Trophoblast cell (in vitro differentiated cells and primary cell): ENCODE measurements at regions not wholly inside any gene's neighbourhood (a gene's known extent, or its start where the extent isn't known, plus 50 kb on each side); places are given as distances from the start of the nearest gene placed in this dataset.
"Not testable (repeated sequence)": the region's sequence is repeated elsewhere in the genome, so short reads cannot be mapped to it uniquely, and the experiment has no call there.

Experiments
- DNase-seq, 2 donors: peaks; one replicate each; pipeline ENCODE4 v3.0.0-alpha.2; 2016
- H2AFZ ChIP-seq: 2 replicates; pipeline ENCODE4 v1.6.1; 2013; ENCODE audit warnings: low read length, moderate library complexity, mild to moderate bottlenecking; ENCODE audit not compliant: insufficient read depth, poor library complexity
- H2AK5ac ChIP-seq: 2 replicates; pipeline ENCODE4 v1.6.1; 2013; ENCODE audit warnings: mild to moderate bottlenecking, low read length
- H2BK120ac ChIP-seq: 2 replicates; pipeline ENCODE4 v1.6.1; 2013; ENCODE audit warnings: low read length, mild to moderate bottlenecking, moderate library complexity; ENCODE audit not compliant: insufficient read depth, poor library complexity
- H2BK12ac ChIP-seq: 2 replicates; pipeline ENCODE4 v1.6.1; 2013; ENCODE audit warnings: mild to moderate bottlenecking, low read length, moderate library complexity
- H2BK5ac ChIP-seq: 2 replicates; pipeline ENCODE4 v1.6.1; 2013; ENCODE audit warnings: low read length, low read depth, moderate library complexity, mild to moderate bottlenecking; ENCODE audit not compliant: poor library complexity
- H3K14ac ChIP-seq: 2 replicates; pipeline ENCODE4 v1.6.1; 2013; ENCODE audit warnings: mild to moderate bottlenecking, low read length
- H3K18ac ChIP-seq: 2 replicates; pipeline ENCODE4 v1.6.1; 2013; ENCODE audit warnings: mild to moderate bottlenecking, low read length
- H3K23ac ChIP-seq: 2 replicates; pipeline ENCODE4 v1.6.1; 2013; ENCODE audit warnings: low read length
- H3K27ac ChIP-seq: 2 replicates; pipeline ENCODE4 v1.5.1; 2013; ENCODE audit warnings: low read depth, mild to moderate bottlenecking, inconsistent platforms, low read length, moderate library complexity
- H3K27me3 ChIP-seq: 2 replicates; pipeline ENCODE4 v1.6.1; 2013; ENCODE audit warnings: inconsistent platforms, mild to moderate bottlenecking, low read length, moderate library complexity; ENCODE audit not compliant: insufficient read depth
- H3K36me3 ChIP-seq, 2 experiments: 1 replicate in 1 of 2; 2 replicates in 1 of 2; pipeline ENCODE4 v1.6.1; 2013; ENCODE audit warnings: low read length in 2 of 2, mild to moderate bottlenecking in 2 of 2, moderate library complexity in 1 of 2; ENCODE audit not compliant: insufficient read depth in 2 of 2, control insufficient read depth in 1 of 2
- H3K4ac ChIP-seq: 2 replicates; pipeline ENCODE4 v1.6.1; 2013; ENCODE audit warnings: low read depth, mild to moderate bottlenecking, low read length, moderate library complexity
- H3K4me1 ChIP-seq, 2 experiments: 1 replicate in 1 of 2; 2 replicates in 1 of 2; pipeline ENCODE4 v1.6.1; 2013; ENCODE audit warnings: low read length in 2 of 2, mild to moderate bottlenecking in 2 of 2, moderate library complexity in 1 of 2; ENCODE audit not compliant: insufficient read depth in 2 of 2, control insufficient read depth in 1 of 2
- H3K4me2 ChIP-seq: 2 replicates; pipeline ENCODE4 v1.6.1; 2013; ENCODE audit warnings: inconsistent platforms, mild to moderate bottlenecking, low read length, moderate library complexity
- H3K4me3 ChIP-seq: 2 replicates; pipeline ENCODE4 v1.5.1; 2013; ENCODE audit warnings: mild to moderate bottlenecking, low read depth, low read length, inconsistent platforms
- H3K79me1 ChIP-seq: one replicate; pipeline ENCODE4 v1.6.1; 2013; ENCODE audit warnings: low read length
- H3K79me2 ChIP-seq: 2 replicates; pipeline ENCODE4 v1.6.1; 2013; ENCODE audit warnings: low read length, mild to moderate bottlenecking; ENCODE audit not compliant: control insufficient read depth, insufficient read depth, poor library complexity
- H3K9ac ChIP-seq: 2 replicates; pipeline ENCODE4 v1.6.1; 2013; ENCODE audit warnings: mild to moderate bottlenecking, low read length
- H3K9me3 ChIP-seq: 2 replicates; pipeline ENCODE4 v1.6.1; 2013; ENCODE audit warnings: low read depth, mild to moderate bottlenecking, control low read depth, inconsistent platforms, low read length; ENCODE audit not compliant: insufficient read depth
- H4K12ac ChIP-seq: 2 replicates; pipeline ENCODE4 v1.6.1; 2013; ENCODE audit warnings: low read depth, mild to moderate bottlenecking, low read length, moderate library complexity
- H4K8ac ChIP-seq: 2 replicates; pipeline ENCODE4 v1.6.1; 2013; ENCODE audit warnings: low read depth, mild to moderate bottlenecking, low read length, moderate library complexity
- H4K91ac ChIP-seq: one replicate; pipeline ENCODE4 v1.6.1; 2013; ENCODE audit warnings: low read depth, mild to moderate bottlenecking, low read length, moderate library complexity
- WGBS: extraction: QIAGEN DNeasy Blood & Tissue Kit; methylation state at CpG from one replicate; pipeline ENCODE4 v1.1.7; 2013; ENCODE audit warnings: missing lambda C conversion rate; ENCODE audit not compliant: insufficient read length, insufficient coverage; ENCODE audit errors: extremely low coverage; 5-methylcytosine and 5-hydroxymethylcytosine counted together

DNA sequence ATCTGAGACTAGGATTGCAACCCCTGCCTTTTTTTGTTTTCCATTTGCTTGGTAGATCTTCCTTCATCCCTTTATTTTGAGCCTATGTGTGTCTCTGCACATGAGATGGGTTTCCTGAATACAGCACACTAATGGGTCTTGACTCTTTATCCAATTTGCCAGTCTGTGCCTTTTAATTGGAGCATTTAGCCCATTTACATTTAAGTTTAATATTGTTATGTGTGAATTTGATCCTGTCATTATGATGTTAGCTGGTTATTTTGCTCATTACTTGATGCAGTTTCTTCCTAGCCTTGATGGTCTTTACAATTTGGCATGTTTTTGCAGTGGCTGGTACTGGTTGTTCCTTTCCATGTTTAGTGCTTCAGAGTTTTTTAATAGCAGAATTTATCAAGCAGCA, 228.4 kb upstream of the ADRA1B start:
- not testable (repeated sequence) for H3K18ac ChIP-seq, H4K8ac ChIP-seq, H4K91ac ChIP-seq, H3K27ac ChIP-seq, H3K79me1 ChIP-seq, H2AFZ ChIP-seq, H3K14ac ChIP-seq, H2AK5ac ChIP-seq, H3K23ac ChIP-seq, H3K4me2 ChIP-seq, H3K4ac ChIP-seq, H3K4me3 ChIP-seq, H3K9me3 ChIP-seq, H3K36me3 ChIP-seq, H2BK12ac ChIP-seq, H3K4me1 ChIP-seq, H3K79me2 ChIP-seq, H4K12ac ChIP-seq, H2BK5ac ChIP-seq, H2BK120ac ChIP-seq, H3K27me3 ChIP-seq, H3K9ac ChIP-seq, DNase-seq

DNA sequence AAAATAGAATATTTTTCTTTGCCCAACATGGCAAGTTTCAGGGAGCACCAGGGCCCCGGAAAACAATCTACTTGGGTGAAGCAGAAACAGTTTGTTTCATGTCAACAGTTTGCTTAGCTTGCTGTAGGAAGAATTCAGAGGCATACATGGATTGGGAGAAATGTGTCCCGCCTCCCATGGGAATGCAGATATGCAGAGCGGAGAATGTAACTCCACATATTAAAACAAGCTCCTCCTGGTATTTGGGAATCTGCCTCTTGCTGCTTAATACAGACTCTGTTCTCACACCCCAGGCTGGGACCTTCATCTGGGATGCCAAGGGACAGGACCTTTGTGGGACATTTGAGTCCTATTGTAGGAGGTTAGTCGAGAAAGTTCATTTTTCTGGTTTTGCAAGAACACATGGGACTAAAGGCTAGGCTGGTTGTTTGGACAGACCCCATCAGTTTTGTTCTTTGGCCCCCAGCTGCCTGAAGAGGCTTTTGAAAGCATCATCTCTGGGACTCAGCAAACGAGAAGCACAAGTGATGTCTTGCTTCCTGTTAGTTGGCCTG, 220.5 kb upstream of the ADRA1B start:
- H3K4ac ChIP-seq = no peak overlapping the region
- no peak overlapping the region for H3K4me2 ChIP-seq
- H4K91ac ChIP-seq = no peak overlapping the region
- H3K27ac ChIP-seq = no peak overlapping the region
- H2BK5ac ChIP-seq = no peak overlapping the region
- H3K36me3 ChIP-seq = no peaks in the 10 kb centered on the region
- no peak overlapping the region for H2BK120ac ChIP-seq
- H2BK12ac ChIP-seq = no peak overlapping the region
- H4K8ac ChIP-seq = no peak overlapping the region
- H3K4me3 ChIP-seq = no peak overlapping the region
- H3K18ac ChIP-seq = no peak overlapping the region
- no peaks in the 10 kb centered on the region for H3K4me1 ChIP-seq
- no peaks in the 10 kb centered on the region for H3K9me3 ChIP-seq
- no peak overlapping the region for H3K14ac ChIP-seq
- H3K23ac ChIP-seq = no peak overlapping the region
- no peak overlapping the region for H3K9ac ChIP-seq
- DNase-seq = peak; percentile 11 to 67
- H2AK5ac ChIP-seq = no peak overlapping the region
- no CpG with 5 or more reads among the region's 5 CpGs for WGBS
- no peaks in the 10 kb centered on the region for H3K27me3 ChIP-seq
- H2AFZ ChIP-seq = no peak overlapping the region
- H3K79me2 ChIP-seq = no peaks in the 10 kb centered on the region
- no peaks in the 10 kb centered on the region for H3K79me1 ChIP-seq
- H4K12ac ChIP-seq = no peak overlapping the region

DNA sequence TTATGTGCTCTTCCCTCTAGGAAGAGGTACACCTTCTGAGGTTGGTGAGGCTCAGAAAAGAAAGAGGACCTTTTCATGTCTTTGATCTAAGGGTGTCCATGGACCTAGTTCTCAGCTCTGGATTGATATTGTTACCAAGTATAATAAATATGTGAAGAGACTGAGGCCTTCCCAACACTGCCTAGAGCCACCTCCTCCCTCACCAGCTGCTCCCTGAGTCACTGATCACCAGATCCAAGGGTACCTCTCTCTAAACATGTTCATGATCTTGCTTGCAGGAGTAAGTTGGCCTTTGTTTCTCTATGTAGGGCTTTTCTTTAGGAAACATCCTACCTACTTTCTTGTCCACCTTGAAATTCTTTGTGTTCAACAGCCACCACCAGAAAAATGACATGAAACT, 218.8 kb upstream of the ADRA1B start:
- H3K79me1 ChIP-seq = no peaks in the 10 kb centered on the region
- no peak overlapping the region for H3K4me3 ChIP-seq
- H2BK5ac ChIP-seq = no peak overlapping the region
- no peak overlapping the region for H3K27ac ChIP-seq
- H3K79me2 ChIP-seq = no peaks in the 10 kb centered on the region
- DNase-seq = no peak
- no peak overlapping the region for H2AFZ ChIP-seq
- no peaks in the 10 kb centered on the region for H3K36me3 ChIP-seq
- H3K4ac ChIP-seq = no peak overlapping the region
- no peak overlapping the region for H3K9ac ChIP-seq
- H2AK5ac ChIP-seq = no peak overlapping the region
- no peak overlapping the region for H3K18ac ChIP-seq
- H4K8ac ChIP-seq = no peak overlapping the region
- no peak overlapping the region for H4K91ac ChIP-seq
- H3K23ac ChIP-seq = no peak overlapping the region
- no peaks in the 10 kb centered on the region for H3K9me3 ChIP-seq
- no peak overlapping the region for H3K14ac ChIP-seq
- no peak overlapping the region for H4K12ac ChIP-seq
- no peak overlapping the region for H2BK120ac ChIP-seq
- H2BK12ac ChIP-seq = no peak overlapping the region
- H3K4me1 ChIP-seq = no peaks in the 10 kb centered on the region
- H3K4me2 ChIP-seq = no peak overlapping the region
- H3K27me3 ChIP-seq = no peaks in the 10 kb centered on the region

DNA sequence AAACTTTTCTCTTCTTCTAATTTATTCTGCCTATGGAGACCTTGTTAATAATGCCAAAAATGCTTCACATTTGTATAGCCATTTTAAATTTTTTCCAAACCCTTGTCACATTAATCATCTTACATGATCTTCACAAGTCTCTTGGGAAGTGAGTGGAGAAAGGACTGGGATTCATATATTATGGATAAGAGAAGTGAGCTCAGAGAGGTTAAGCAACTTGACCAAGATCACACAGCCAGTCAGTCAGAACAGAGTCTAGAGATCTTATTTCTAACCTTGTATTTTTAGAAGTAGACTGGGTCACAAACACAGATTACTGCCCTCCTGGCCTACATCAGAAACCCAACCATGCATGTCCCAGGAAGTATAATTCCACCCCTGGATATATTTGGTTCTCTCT, 218.0 kb upstream of the ADRA1B start:
- Histone ChIP-seq H3K79me2 (no peaks in the 10 kb centered on the region), H4K12ac (no peak overlapping the region), H3K4me2 (no peak overlapping the region), H2AK5ac (no peak overlapping the region), H3K27ac (no peak overlapping the region), H3K14ac (no peak overlapping the region), H3K9me3 (no peaks in the 10 kb centered on the region), H4K8ac (no peak overlapping the region), H2BK5ac (no peak overlapping the region), H2AFZ (no peak overlapping the region), H3K79me1 (no peaks in the 10 kb centered on the region), H3K27me3 (no peaks in the 10 kb centered on the region), H3K4me3 (no peak overlapping the region), H4K91ac (no peak overlapping the region), H3K36me3 (no peaks in the 10 kb centered on the region), H3K4ac (no peak overlapping the region), H3K18ac (no peak overlapping the region), H3K9ac (no peak overlapping the region), H3K4me1 (no peaks in the 10 kb centered on the region), H2BK120ac (no peak overlapping the region), H2BK12ac (no peak overlapping the region), H3K23ac (no peak overlapping the region)
- DNase-seq = no peak

DNA sequence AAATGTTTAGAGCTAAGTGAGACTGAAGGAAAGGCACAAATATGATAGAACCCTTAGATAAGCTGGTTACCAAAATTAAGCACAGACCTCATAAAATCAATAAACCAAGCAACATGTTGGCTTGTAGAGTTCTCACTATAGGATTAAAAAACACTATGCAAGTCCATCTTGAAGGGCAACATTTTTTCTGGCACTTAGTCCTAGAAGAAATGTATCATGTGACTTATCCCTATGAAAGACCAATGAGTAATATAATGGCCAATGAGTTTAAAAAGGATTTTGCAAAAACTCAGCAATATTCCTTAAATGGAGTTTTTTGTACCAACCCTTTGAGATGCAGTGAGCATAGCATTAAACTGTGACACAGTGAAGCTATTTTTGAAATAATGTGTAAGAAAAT, 216.3 kb upstream of the ADRA1B start:
- no peak overlapping the region for H3K4me2 ChIP-seq
- H4K8ac ChIP-seq = no peak overlapping the region
- H3K9ac ChIP-seq = no peak overlapping the region
- H2BK12ac ChIP-seq = no peak overlapping the region
- H2AFZ ChIP-seq = no peak overlapping the region
- no peaks in the 10 kb centered on the region for H3K79me2 ChIP-seq
- H3K27ac ChIP-seq = no peak overlapping the region
- H4K91ac ChIP-seq = no peak overlapping the region
- no peak overlapping the region for H3K23ac ChIP-seq
- no peak overlapping the region for H2BK5ac ChIP-seq
- H2BK120ac ChIP-seq = no peak overlapping the region
- H3K27me3 ChIP-seq = no peaks in the 10 kb centered on the region
- H2AK5ac ChIP-seq = no peak overlapping the region
- no peak overlapping the region for H3K14ac ChIP-seq
- H3K79me1 ChIP-seq = no peaks in the 10 kb centered on the region
- no peaks in the 10 kb centered on the region for H3K4me1 ChIP-seq
- H4K12ac ChIP-seq = no peak overlapping the region
- no peaks in the 10 kb centered on the region for H3K9me3 ChIP-seq
- peak; percentile 19 to 71 for DNase-seq
- no peak overlapping the region for H3K18ac ChIP-seq
- H3K4me3 ChIP-seq = no peak overlapping the region
- H3K4ac ChIP-seq = no peak overlapping the region
- no peaks in the 10 kb centered on the region for H3K36me3 ChIP-seq
